Stimulated activated CD8-positive, alpha-beta memory T cell treated with anti-CD3 and anti-CD28 coated beads, Interleukin-7, amount 100 ng/mL, for 48 hours (primary cell): ENCODE measurements at regions not wholly inside any gene's neighbourhood (a gene's known extent, or its start where the extent isn't known, plus 50 kb on each side); places are given as distances from the start of the nearest gene placed in this dataset.

Experiments used
- DNase-seq, 2 donors: peaks; one replicate each; pipeline ENCODE4 v3.0.0-alpha.2; 2020; ENCODE audit warnings: low read depth in 1 of 2; ENCODE audit errors: extremely low read depth in 1 of 2

- no peak for DNase-seq
Measured at GRCh38 chr7:12783421-12784095, 96.1 kb downstream of the ARL4A start.

GRCh38 chr7:12785473-12785872 lies 98.0 kb downstream of the ARL4A start:
- no peak for DNase-seq

GRCh38 chr7:12786494-12786893 lies 99.1 kb downstream of the ARL4A start:
- DNase-seq, result no peak

- no peak for DNase-seq
Measured at GRCh38 chr7:12788171-12788570, 100.7 kb downstream of the ARL4A start.

GRCh38 chr7:12788591-12788990 lies 101.2 kb downstream of the ARL4A start:
- DNase-seq, result no peak

GRCh38 chr7:12794722-12795302 lies 107.4 kb downstream of the ARL4A start:
- no peak for DNase-seq

- DNase-seq, result no peak
Measured at GRCh38 chr7:12796397-12797127, 109.1 kb downstream of the ARL4A start.

- DNase-seq, result no peak
Measured at GRCh38 chr7:12800486-12800885, 113.1 kb downstream of the ARL4A start.

- DNase-seq, result no peak
Measured at GRCh38 chr7:12801107-12801506, 113.7 kb downstream of the ARL4A start.

GRCh38 chr7:12802070-12802469 lies 114.6 kb downstream of the ARL4A start:
- DNase-seq, result no peak

- DNase-seq, result no peak
Measured at GRCh38 chr7:12803542-12803941, 116.1 kb downstream of the ARL4A start.

GRCh38 chr7:12805518-12805928 lies 118.1 kb downstream of the ARL4A start:
- DNase-seq, result no peak

- DNase-seq, result no peak
Measured at GRCh38 chr7:12805957-12806356, 118.5 kb downstream of the ARL4A start.

- DNase-seq, result no peak
Measured at GRCh38 chr7:12809476-12809875, 122.0 kb downstream of the ARL4A start.

- no peak for DNase-seq
Measured at GRCh38 chr7:12812111-12812510, 124.7 kb downstream of the ARL4A start.

GRCh38 chr7:12814107-12814506 lies 126.7 kb downstream of the ARL4A start:
- DNase-seq, result no peak

GRCh38 chr7:12814828-12815227 lies 127.4 kb downstream of the ARL4A start:
- no peak for DNase-seq

- DNase-seq, result no peak
Measured at GRCh38 chr7:12815426-12815825, 128.0 kb downstream of the ARL4A start.

GRCh38 chr7:12815871-12816270 lies 128.4 kb downstream of the ARL4A start:
- no peak for DNase-seq

- no peak for DNase-seq
Measured at GRCh38 chr7:12820777-12821176, 133.3 kb downstream of the ARL4A start.

- DNase-seq, result no peak
Measured at GRCh38 chr7:12821746-12822145, 134.3 kb downstream of the ARL4A start.

- DNase-seq, result no peak
Measured at GRCh38 chr7:12826079-12826478, 138.6 kb downstream of the ARL4A start.
